AG04450 (cell line): ENCODE measurements at regions not wholly inside any gene's neighbourhood (a gene's known extent, or its start where the extent isn't known, plus 50 kb on each side); places are given as distances from the start of the nearest gene placed in this dataset.
A peak's percentile ranks its signal among the peaks of the same experiment; 100 is the strongest.
"Not testable (repeated sequence)": the region's sequence is repeated elsewhere in the genome, so short reads cannot be mapped to it uniquely, and the experiment has no call there.

ENCODE experiments used
- CTCF ChIA-PET: fragments of 300-600, 350-600 bp; formaldehyde crosslinking; extraction: SDS; loops from one replicate; lab custom pipeline; 2022; ENCODE audit warnings: antibody characterized with exemption, inconsistent platforms; lab: Charles Lee
- POLR2A ChIA-PET: fragments of 350-600 bp; formaldehyde crosslinking; extraction: SDS; loops from one replicate; lab custom pipeline; 2021; ENCODE audit warnings: antibody characterized with exemption, inconsistent platforms; lab: Yijun Ruan, JAX
- DNase-seq: peaks from one replicate; pipeline ENCODE4 v3.0.0-alpha.2; 2011; ENCODE audit warnings: low read depth, low spot score
- H3K27ac ChIP-seq: one replicate; pipeline ENCODE4 v1.5.1; 2012; ENCODE audit warnings: low read depth, low read length, control low read depth
- H3K27me3 ChIP-seq: one replicate; pipeline ENCODE4 v1.6.0; 2012; ENCODE audit warnings: low read length; ENCODE audit not compliant: control insufficient read depth, insufficient read depth
- H3K4me3 ChIP-seq: 2 replicates; pipeline ENCODE4 v1.5.1; 2011; ENCODE audit warnings: mild to moderate bottlenecking, low read depth, low read length, control low read depth
- H3K9me3 ChIP-seq: 2 replicates; pipeline ENCODE4 v1.5.1; 2012; ENCODE audit warnings: low read length; ENCODE audit not compliant: control insufficient read depth, insufficient read depth
- CTCF ChIP-seq: IDR thresholded peaks from 2 replicates; pipeline ENCODE4 v1.5.1; 2011; ENCODE audit warnings: low read depth, low read length, control low read depth, inconsistent platforms

GRCh38 chrX:37509349-37509748 is 62.1 kb upstream of the LANCL3 start:
- H3K9me3 ChIP-seq, result peaks cover 3% of the 10 kb centered on the region; the same call in 1 of the 2 replicates
- H3K27me3 ChIP-seq, result no peaks in the 10 kb centered on the region
- no peak overlapping the region for H3K4me3 ChIP-seq
- CTCF ChIA-PET, result interaction anchor here (0.6 to 0.9 kb wide), 3 partner anchors 15 to 817 kb away, joined by 3 to 4 read pairs (median 3); no protein-coding TSS in a partner anchor
- no peak overlapping the region for H3K27ac ChIP-seq
- TF ChIP-seq CTCF, result peak; percentile 41
- POLR2A ChIA-PET, result no interaction called here
- no peak for DNase-seq

- DNase-seq, H3K9me3 ChIP-seq, POLR2A ChIA-PET, H3K27ac ChIP-seq, CTCF ChIA-PET, H3K4me3 ChIP-seq, H3K27me3 ChIP-seq: not testable (repeated sequence)
These were observed 54.9 kb upstream of the LANCL3 start for GRCh38 chrX:37516512-37516911.

GRCh38 chrX:37519261-37519660 is 52.2 kb upstream of the LANCL3 start:
- CTCF ChIA-PET, POLR2A ChIA-PET, H3K4me3 ChIP-seq, H3K9me3 ChIP-seq, H3K27ac ChIP-seq, H3K27me3 ChIP-seq, DNase-seq: not testable (repeated sequence)

- CTCF ChIA-PET, H3K27me3 ChIP-seq, DNase-seq, H3K9me3 ChIP-seq, H3K27ac ChIP-seq, POLR2A ChIA-PET, H3K4me3 ChIP-seq: not testable (repeated sequence)
These were observed 50.5 kb upstream of the LANCL3 start for GRCh38 chrX:37520860-37521450.
